ENCODE measurements at regions not wholly inside any gene's neighbourhood (a gene's known extent, or its start where the extent isn't known, plus 50 kb on each side); places are given as distances from the start of the nearest gene placed in this dataset.
"Not testable (repeated sequence)": the region's sequence is repeated elsewhere in the genome, so short reads cannot be mapped to it uniquely, and the experiment has no call there.

- no peak for DNase-seq (ENCODE audit: low spot score)
Measured at GRCh38 chr13:86579662-86580061, 780.4 kb upstream of the SLITRK6 start.

GRCh38 chr13:86581706-86582105 lies 782.5 kb upstream of the SLITRK6 start:
- DNase-seq (ENCODE audit: low spot score), result no peak

DNA sequence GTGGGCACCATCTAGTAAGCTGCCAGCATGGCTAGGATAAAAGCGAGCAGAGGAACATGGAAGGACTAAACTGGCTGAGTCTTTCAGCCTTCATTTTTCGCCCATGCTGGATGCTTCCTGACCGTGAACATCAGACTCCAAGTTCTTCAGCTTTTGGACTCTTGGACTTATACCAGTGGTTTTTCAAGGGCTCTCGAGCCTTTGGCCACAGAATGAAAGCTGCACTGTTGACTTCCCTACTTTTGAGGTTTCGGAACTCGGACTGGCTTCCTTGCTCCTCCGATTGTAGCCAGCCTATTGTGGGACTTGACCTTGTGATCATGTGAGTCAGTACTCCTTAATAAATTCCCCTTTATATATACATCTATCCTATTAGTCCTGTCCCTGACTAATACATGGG lies 785.1 kb upstream of the SLITRK6 start:
- no peak for DNase-seq (ENCODE audit: low spot score)

GRCh38 chr13:86585835-86586234 lies 786.6 kb upstream of the SLITRK6 start:
- no peak for DNase-seq (ENCODE audit: low spot score)

GRCh38 chr13:86591862-86592261 lies 792.6 kb upstream of the SLITRK6 start:
- no peak for DNase-seq (ENCODE audit: low spot score)

- DNase-seq (ENCODE audit: low spot score), result no peak
Measured at GRCh38 chr13:86601351-86601750, 802.1 kb upstream of the SLITRK6 start.

GRCh38 chr13:86606264-86606663 lies 807.0 kb upstream of the SLITRK6 start:
- DNase-seq (ENCODE audit: low spot score), result no peak

- peak; percentile 28 for DNase-seq (ENCODE audit: low spot score)
Measured at GRCh38 chr13:86608701-86609100, 809.5 kb upstream of the SLITRK6 start.

DNA sequence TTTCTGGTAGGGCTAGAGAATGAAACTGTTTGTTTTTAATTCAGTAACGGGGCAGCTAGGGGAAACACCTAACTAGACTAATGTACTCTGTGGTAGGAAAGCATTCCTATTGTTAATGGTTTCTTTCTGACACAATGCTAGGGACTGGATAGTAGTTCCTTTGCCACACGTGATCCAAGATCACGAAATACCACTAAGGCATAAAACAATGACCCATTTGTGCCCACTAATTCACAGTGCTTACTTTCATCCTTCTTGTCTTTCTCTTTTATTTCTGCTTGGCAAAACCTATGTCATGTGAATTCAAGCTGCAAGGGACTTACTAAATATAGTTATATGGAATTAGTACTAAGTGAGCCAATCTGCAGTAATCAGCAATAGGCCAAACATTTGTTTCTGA lies 834.1 kb upstream of the SLITRK6 start:
- no peak for DNase-seq (ENCODE audit: low spot score)

DNA sequence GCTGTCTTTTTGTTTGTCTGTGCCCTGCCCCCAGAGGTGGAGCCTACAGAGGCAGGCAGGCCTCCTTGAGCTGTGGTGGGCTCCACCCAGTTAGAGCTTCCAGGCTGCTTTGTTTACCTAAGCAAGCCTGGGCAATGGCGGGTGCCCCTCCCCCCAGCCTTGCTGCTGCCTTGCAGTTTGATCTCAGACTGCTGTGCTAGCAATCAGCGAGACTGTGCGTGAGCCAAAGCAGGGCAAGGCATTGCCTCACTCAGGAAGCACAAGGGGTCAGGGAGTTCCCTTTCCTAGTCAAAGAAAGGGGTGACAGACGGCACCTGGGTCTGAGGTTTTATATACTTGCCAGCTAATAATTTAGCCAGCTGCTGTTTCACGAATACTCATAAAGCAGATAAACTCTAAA lies 852.0 kb upstream of the SLITRK6 start:
- not testable (repeated sequence) for DNase-seq (ENCODE audit: low spot score)

- no peak for DNase-seq (ENCODE audit: low spot score)
Measured at GRCh38 chr13:86653009-86653408, 853.8 kb upstream of the SLITRK6 start.

DNA sequence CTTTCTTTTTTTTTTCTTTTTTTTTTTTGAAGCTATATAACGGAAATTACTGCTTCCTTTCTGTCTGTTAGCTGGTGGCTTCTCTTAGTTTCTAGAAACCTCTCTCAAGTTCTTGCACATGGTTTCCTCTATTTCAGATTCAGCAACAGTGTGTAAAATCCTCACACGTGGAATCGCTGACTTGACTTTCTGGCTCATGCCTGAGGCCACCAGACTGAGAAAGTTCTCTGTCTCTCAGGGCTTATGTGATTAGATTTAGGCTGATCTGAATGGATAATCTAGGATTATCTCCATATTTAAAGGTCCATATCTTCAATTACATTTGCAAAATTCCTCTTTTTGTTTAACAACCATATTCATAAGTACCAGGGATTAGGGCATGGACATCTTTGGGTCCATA lies 856.3 kb upstream of the SLITRK6 start:
- DNase-seq (ENCODE audit: low spot score), result peak; percentile 56

DNA sequence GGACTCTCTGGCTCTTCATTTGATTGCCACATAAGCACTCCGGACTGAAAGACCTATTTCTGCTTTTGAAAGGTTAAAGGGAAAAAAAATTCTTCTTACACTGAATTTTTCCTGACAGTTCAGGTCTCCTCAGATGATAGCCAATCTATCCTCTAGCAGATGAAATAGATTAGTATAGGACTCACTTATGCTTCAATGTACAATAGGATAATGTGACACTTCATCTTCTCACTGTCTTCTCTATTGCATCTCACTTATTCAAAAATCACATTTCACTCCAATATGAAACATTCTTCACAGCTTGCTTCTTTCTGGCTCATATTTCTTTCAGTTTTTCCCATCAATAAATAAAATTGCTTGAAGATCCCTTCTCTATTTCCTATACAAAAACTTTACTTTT lies 860.9 kb upstream of the SLITRK6 start:
- DNase-seq (ENCODE audit: low spot score), result no peak

DNA sequence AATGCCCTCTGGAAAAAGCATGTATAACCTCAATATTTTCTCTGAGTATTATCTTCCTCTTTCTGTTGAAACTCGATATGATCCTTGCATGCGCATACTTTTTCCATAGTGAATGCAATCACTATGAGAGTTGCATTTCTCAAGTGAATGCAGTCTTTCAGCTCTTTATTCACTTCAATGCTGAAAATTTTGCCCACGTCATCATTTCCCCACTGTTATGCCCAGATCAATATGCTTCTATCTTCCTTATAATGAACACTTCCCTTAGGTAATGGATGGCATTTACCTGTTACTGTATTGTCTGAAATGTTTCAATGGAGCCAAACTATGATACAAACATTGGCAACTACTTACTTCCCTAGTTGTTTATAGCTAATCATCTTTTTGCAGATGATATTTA lies 866.6 kb upstream of the SLITRK6 start:
- DNase-seq (ENCODE audit: low spot score), result no peak

- DNase-seq (ENCODE audit: low spot score), result no peak
Measured at GRCh38 chr13:86673931-86674431, 874.8 kb upstream of the SLITRK6 start.

DNA sequence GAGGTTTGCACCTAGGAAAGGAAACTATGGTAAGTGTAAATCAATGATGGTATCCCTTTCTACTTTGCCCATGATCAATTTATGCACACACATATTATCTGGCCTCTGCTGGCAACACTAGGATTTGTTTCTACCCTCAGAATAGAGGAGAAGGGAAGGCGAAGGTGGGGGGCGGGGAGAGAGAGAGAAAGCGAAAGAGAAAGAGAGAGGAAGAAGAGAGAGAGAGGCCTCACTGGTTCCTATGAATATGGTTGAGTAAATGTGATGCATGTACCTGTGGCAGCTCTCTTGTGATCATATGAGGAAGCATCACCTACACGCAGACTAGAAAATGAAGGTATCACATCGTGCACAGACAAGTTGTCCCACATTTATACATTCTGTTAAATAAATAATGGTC lies 882.0 kb upstream of the SLITRK6 start:
- no peak for DNase-seq (ENCODE audit: low spot score)

GRCh38 chr13:86684402-86684801 lies 885.2 kb upstream of the SLITRK6 start:
- DNase-seq (ENCODE audit: low spot score), result no peak

DNA sequence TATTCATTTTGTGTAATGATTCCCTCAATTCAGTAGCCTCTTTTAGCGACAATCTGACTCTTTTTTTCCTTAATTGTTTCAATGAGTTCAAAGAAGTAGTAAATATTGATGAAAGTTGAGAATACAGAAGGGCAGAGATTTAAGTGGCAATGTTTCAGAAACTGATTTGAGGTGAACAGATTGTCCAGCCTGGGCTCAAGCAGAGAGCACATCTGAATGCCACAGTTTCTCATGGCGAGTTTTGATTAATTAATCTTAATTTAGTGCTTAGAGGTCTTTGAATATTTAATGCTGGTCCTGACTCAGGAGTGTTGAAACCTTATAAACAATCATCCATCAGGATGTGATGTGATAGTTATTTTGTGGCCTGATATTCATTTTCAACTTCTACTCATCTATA lies 890.7 kb upstream of the SLITRK6 start:
- no peak for DNase-seq (ENCODE audit: low spot score)

GRCh38 chr13:86692291-86692690 lies 893.1 kb upstream of the SLITRK6 start:
- DNase-seq (ENCODE audit: low spot score), result no peak

DNA sequence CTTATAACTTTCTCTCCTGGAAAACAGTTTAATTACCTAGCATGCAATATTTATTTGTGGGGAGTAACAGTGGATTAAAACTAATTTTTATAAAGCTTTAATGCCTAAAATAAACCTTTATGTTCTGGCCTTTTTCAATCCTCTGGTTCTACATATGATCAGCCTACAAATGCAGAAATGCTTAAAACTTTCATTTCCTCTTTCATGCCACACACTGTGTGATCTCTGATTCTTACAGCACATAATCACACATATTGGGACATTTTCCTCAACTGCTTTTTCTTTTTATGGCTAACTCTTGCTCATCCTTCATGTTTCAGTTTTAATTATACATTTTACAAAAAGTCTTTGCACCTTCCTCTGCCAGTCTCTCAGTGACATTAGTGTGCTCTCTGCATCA lies 910.8 kb upstream of the SLITRK6 start:
- no peak for DNase-seq (ENCODE audit: low spot score)

GRCh38 chr13:86710896-86711295 lies 911.7 kb upstream of the SLITRK6 start:
- DNase-seq (ENCODE audit: low spot score), result no peak

DNA sequence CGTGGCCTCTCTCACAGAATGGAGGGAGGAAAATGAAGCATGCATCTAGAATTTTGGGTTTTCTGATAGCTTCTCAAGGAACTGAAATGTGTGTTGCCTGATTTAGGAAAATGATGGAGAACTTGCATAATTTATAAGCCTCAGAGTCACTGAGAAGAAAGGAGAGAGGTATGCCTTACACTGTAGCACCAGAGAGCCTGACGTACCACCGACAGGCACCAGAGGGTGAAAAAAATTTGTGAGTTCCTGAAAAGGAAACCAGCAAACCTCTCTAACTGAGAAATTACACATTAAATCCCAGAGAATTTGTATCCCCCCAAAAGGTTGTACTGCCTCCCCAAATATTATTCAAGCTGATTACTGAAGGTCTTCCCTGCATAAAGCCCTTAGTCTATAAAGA lies 915.3 kb upstream of the SLITRK6 start:
- no peak for DNase-seq (ENCODE audit: low spot score)

DNA sequence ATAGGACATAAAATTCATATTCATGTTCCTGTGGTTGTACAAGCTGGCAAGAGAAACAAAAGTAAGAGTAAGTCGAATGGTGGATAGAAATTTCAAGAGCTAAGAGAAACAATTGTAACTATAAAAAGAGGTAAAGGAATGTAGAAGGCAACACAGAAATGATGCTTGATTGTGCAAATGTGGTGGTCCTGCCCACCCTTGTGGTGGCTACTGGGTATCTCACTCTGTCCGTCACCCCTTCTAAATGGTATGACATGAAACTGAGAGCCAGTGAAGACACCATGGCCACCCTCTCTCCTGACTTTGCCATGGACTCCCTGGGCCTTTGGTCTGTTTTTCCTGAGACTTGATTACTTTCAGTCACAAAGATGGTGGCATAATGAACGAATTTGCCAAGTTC lies 925.9 kb upstream of the SLITRK6 start:
- peak; percentile 40 for DNase-seq (ENCODE audit: low spot score)

DNA sequence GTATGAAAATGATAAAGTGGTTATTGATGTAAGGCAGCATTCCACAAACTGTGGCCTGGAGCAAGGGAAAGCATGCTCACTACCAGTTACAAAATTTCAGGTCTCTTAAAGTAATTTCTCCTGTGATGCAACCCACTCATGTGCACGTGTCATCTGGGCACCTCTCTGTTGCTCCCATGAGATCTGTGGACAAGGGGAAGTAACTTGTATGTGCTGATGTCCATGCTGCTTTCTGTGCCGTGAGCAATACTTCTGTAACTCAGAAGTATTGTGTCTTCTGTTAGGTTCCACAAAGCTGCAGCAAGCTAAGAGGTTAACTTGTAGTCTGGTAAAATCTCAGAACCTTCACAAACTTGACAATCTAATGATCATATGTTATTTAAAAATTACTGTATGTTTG lies 930.0 kb upstream of the SLITRK6 start:
- no peak for DNase-seq (ENCODE audit: low spot score)

GRCh38 chr13:86731987-86732386 lies 932.8 kb upstream of the SLITRK6 start:
- DNase-seq (ENCODE audit: low spot score), result no peak
